Left renal cortex interstitium (tissue), 4 donors: ENCODE measurements at regions not wholly inside any gene's neighbourhood (a gene's known extent, or its start where the extent isn't known, plus 50 kb on each side); places are given as distances from the start of the nearest gene placed in this dataset.

Experiments used
- DNase-seq, 4 donors: peaks; one replicate each; pipeline ENCODE4 v3.0.0-alpha.2; 2013; ENCODE audit warnings: low read depth in 4 of 4, low spot score in 2 of 4, missing footprints in 1 of 4

- DNase-seq, result no peak
Measured at GRCh38 chr7:155213955-155214740, 83.5 kb upstream of the INSIG1 start.

- DNase-seq, result no peak
Measured at GRCh38 chr7:155215576-155216325, 81.9 kb upstream of the INSIG1 start.

- DNase-seq, result no peak
Measured at GRCh38 chr7:155216475-155217272, 81.0 kb upstream of the INSIG1 start.

GRCh38 chr7:155217634-155218033 lies 80.0 kb upstream of the INSIG1 start:
- no peak for DNase-seq

- DNase-seq, result no peak
Measured at GRCh38 chr7:155218276-155219153, 79.2 kb upstream of the INSIG1 start.

- DNase-seq, result no peak
Measured at GRCh38 chr7:155219154-155219531, 78.5 kb upstream of the INSIG1 start.

- DNase-seq, result no peak
Measured at GRCh38 chr7:155219947-155220769, 77.5 kb upstream of the INSIG1 start.

GRCh38 chr7:155220903-155221302 lies 76.8 kb upstream of the INSIG1 start:
- no peak for DNase-seq

GRCh38 chr7:155221547-155221946 lies 76.1 kb upstream of the INSIG1 start:
- DNase-seq, result no peak

GRCh38 chr7:155222061-155222460 lies 75.6 kb upstream of the INSIG1 start:
- DNase-seq, result no peak

- DNase-seq, result no peak
Measured at GRCh38 chr7:155222573-155222972, 75.1 kb upstream of the INSIG1 start.

GRCh38 chr7:155223021-155223420 lies 74.7 kb upstream of the INSIG1 start:
- DNase-seq, result no peak

- no peak for DNase-seq
Measured at GRCh38 chr7:155223503-155223902, 74.2 kb upstream of the INSIG1 start.

- DNase-seq, result no peak
Measured at GRCh38 chr7:155224116-155224811, 73.4 kb upstream of the INSIG1 start.

GRCh38 chr7:155225095-155225494 lies 72.6 kb upstream of the INSIG1 start:
- no peak for DNase-seq

- no peak for DNase-seq
Measured at GRCh38 chr7:155225516-155225915, 72.2 kb upstream of the INSIG1 start.

- DNase-seq, result no peak
Measured at GRCh38 chr7:155226261-155227003, 71.2 kb upstream of the INSIG1 start.
